HG03139 (cell line): ENCODE measurements at regions not wholly inside any gene's neighbourhood (a gene's known extent, or its start where the extent isn't known, plus 50 kb on each side); places are given as distances from the start of the nearest gene placed in this dataset.
"Not testable (repeated sequence)": the region's sequence is repeated elsewhere in the genome, so short reads cannot be mapped to it uniquely, and the experiment has no call there.

Source experiments
- ATAC-seq: cut with Tn5 transposase; IDR thresholded peaks from one replicate; pipeline ENCODE4 v1.9.1; 2021; ENCODE audit not compliant: unreplicated experiment

GRCh38 chr2:406231-406630 lies 118.3 kb upstream of the ALKAL2 start:
- ATAC-seq: no peak

- no peak for ATAC-seq
Measured at GRCh38 chr2:404581-404980, 116.7 kb upstream of the ALKAL2 start.

- ATAC-seq: no peak
Measured at GRCh38 chr2:403682-404081, 115.8 kb upstream of the ALKAL2 start.

- no peak for ATAC-seq
Measured at GRCh38 chr2:402721-403120, 114.8 kb upstream of the ALKAL2 start.

- ATAC-seq: no peak
Measured at GRCh38 chr2:402206-402605, 114.3 kb upstream of the ALKAL2 start.

- ATAC-seq: no peak
Measured at GRCh38 chr2:401019-401679, 113.3 kb upstream of the ALKAL2 start.

GRCh38 chr2:397926-398325 lies 110.0 kb upstream of the ALKAL2 start:
- no peak for ATAC-seq

- ATAC-seq: no peak
Measured at GRCh38 chr2:397521-397920, 109.6 kb upstream of the ALKAL2 start.

- ATAC-seq: no peak
Measured at GRCh38 chr2:396903-397302, 109.0 kb upstream of the ALKAL2 start.

- ATAC-seq: no peak
Measured at GRCh38 chr2:395886-396285, 108.0 kb upstream of the ALKAL2 start.

GRCh38 chr2:393711-394696 lies 106.1 kb upstream of the ALKAL2 start:
- ATAC-seq: peak; percentile 60

GRCh38 chr2:392926-393280 lies 105.0 kb upstream of the ALKAL2 start:
- no peak for ATAC-seq

GRCh38 chr2:392181-392925 lies 104.5 kb upstream of the ALKAL2 start:
- no peak for ATAC-seq

- no peak for ATAC-seq
Measured at GRCh38 chr2:391696-392095, 103.8 kb upstream of the ALKAL2 start.

- ATAC-seq: no peak
Measured at GRCh38 chr2:390959-391358, 103.1 kb upstream of the ALKAL2 start.

GRCh38 chr2:389985-390384 lies 102.1 kb upstream of the ALKAL2 start:
- not testable (repeated sequence) for ATAC-seq

- ATAC-seq: not testable (repeated sequence)
Measured at GRCh38 chr2:388752-389151, 100.9 kb upstream of the ALKAL2 start.

GRCh38 chr2:387980-388421 lies 100.1 kb upstream of the ALKAL2 start:
- no peak for ATAC-seq

- ATAC-seq: no peak
Measured at GRCh38 chr2:386406-387103, 98.7 kb upstream of the ALKAL2 start.

- ATAC-seq: no peak
Measured at GRCh38 chr2:385785-386184, 97.9 kb upstream of the ALKAL2 start.

- ATAC-seq: no peak
Measured at GRCh38 chr2:385061-385460, 97.2 kb upstream of the ALKAL2 start.
